ENCODE measurements at regions not wholly inside any gene's neighbourhood (a gene's known extent, or its start where the extent isn't known, plus 50 kb on each side); places are given as distances from the start of the nearest gene placed in this dataset.
"Not testable (repeated sequence)": the region's sequence is repeated elsewhere in the genome, so short reads cannot be mapped to it uniquely, and the experiment has no call there.

DNA sequence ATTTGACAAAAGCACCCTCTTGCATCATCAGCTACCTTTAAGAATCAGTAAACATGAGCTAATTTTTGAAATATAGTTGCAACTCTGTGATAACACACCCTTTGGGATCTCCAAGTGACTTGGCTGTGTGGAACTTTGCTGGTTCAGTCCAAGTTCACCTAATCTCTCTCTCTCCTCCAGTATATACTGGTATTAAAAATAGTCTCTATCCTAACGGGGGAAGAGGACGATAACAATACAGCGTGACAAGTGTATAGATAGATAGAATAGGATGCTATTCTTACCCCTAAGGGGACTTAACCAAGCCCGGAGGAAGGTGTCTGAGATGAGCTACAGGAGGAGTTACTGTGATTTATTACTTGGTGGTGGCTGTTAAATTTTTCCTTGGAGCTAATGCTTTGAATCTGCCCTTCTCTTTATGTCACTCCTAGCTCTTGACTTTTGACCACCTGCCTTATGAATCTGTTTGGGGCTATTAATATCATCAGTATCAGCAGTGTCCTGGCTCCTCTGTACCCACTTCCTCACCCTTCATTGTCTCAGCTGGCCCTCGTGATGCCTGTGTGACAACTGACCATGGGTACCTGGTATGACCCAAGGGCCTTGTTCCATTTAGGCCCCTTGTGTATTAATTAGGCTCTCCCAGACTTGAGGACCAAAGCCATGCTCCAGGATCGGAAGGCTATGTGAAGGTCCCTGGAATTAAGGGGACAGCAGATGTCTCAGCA, 223.9 kb downstream of the SREK1 start:
- TF ChIP-seq, protein P1, sequence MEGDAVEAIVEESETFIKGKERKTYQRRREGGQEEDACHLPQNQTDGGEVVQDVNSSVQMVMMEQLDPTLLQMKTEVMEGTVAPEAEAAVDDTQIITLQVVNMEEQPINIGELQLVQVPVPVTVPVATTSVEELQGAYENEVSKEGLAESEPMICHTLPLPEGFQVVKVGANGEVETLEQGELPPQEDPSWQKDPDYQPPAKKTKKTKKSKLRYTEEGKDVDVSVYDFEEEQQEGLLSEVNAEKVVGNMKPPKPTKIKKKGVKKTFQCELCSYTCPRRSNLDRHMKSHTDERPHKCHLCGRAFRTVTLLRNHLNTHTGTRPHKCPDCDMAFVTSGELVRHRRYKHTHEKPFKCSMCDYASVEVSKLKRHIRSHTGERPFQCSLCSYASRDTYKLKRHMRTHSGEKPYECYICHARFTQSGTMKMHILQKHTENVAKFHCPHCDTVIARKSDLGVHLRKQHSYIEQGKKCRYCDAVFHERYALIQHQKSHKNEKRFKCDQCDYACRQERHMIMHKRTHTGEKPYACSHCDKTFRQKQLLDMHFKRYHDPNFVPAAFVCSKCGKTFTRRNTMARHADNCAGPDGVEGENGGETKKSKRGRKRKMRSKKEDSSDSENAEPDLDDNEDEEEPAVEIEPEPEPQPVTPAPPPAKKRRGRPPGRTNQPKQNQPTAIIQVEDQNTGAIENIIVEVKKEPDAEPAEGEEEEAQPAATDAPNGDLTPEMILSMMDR (IDR thresholded peaks at IDR 0.05; ENCODE audit: insufficient read depth, missing control alignments) = no peak
- DNase-seq (ENCODE audit: insufficient read length, low spot score) (no peak), FAIRE-seq (no peak)

DNA sequence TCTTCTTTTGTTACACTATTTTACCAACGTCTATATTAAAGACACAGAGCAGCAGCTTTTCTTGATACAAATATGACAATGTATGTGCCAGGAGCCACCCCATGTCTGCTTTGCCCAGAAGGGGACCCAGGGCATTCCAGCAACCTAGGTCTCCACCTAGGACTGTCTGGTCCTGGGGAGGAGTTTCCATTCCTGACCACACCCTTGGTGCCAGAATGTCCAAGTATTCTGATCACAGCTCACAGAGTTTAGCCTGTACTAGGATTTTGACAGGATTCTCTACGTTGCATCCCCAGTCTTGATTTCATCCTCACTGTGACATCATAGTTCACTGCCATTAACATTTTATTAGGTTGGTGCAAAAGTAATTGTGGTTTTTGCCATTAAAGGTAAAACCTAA, 224.7 kb downstream of the SREK1 start:
- FAIRE-seq (no peak), DNase-seq (ENCODE audit: insufficient read length, low spot score) (no peak)
- TF ChIP-seq, protein P1 (IDR thresholded peaks at IDR 0.05; ENCODE audit: insufficient read depth, missing control alignments) = no peak

DNA sequence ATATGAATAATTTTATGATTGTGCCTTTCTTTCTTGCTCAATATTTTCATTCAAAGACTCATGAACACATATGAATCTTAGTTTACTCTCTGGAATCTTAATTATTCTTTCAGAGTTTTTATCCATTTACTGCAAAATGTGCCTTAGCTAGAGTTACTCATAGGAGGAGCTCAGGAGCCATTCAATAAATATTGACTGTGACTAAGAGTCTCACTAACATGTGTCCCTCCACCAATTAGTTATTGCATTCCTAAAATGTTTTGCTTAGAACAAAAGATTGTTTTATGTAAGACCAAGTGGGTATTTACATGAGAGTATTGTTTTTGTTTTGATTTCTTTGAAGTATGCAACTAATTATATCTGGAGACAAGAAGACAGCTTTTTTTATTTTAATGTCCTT, 218.4 kb upstream of the MAST4 start:
- DNase-seq (ENCODE audit: insufficient read length, low spot score) (no peak), FAIRE-seq (no peak)

DNA sequence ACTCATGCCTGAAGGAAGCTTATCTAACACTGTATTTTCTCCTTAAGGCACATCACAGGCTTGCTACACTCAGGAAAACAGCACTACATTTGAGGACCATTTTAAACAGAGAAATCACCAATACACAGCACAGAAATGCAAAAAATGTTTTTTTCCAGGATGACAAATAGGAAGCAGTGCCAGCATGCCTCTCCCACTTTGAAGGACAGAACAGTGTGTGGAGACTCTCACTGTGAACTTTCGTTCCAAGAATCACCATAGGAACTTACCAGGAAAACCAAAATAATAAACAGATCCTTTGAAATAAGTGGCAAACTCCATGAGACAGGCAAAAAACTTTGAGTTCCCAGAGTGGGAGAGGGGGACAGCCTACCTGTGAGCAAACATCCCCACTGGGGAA, 217.8 kb upstream of the MAST4 start:
- DNase-seq (ENCODE audit: insufficient read length, low spot score) (no peak), FAIRE-seq (no peak)
- TF ChIP-seq, protein P1 (IDR thresholded peaks at IDR 0.05; ENCODE audit: insufficient read depth, missing control alignments) = no peak

More for the DNA sequence above, 218.4 kb upstream of the MAST4 start:
- TF ChIP-seq, protein P1 (IDR thresholded peaks at IDR 0.05; ENCODE audit: insufficient read depth, missing control alignments) = no peak

DNA sequence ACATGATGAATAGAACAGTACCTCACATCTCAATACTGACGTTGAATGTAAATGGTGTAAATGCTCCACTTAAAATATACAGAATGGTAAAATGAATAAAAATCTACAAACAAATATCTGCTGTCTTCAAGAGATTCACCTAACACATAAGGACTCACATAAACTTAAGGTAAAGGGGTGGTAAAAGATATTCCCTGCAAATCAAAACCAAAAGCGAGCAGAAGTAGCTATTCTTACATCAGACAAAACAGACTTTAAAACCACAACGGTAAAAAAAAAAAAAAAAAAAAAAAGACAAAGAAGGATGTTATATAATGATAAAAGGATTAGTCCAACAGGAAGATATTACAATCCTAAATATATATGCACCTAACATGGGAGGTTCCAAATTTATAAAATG, 214.0 kb upstream of the MAST4 start:
- DNase-seq (ENCODE audit: insufficient read length, low spot score) = no peak
- TF ChIP-seq, protein P1 (IDR thresholded peaks at IDR 0.05; ENCODE audit: insufficient read depth, missing control alignments) = no peak
- FAIRE-seq = no peak

DNA sequence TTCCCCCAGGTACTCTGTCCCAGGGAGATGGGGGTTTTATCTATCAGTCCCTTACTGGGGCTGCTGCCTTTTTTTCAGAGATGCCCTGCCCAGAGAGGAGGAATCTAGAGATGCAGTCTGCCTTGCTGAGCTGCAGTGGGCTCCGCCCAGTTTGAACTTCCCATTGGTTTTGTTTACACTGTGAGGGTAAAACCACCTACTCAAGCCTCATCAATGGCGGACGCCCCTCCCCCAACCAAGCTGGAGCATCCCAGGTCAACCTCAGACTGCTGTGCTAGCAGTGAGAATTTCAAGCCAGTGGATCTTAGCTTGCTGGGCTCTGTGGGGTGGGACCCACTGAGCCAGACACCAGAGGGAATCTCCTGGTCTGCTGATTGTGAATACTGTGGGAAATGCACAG, 191.0 kb upstream of the MAST4 start:
- not testable (repeated sequence) for DNase-seq (ENCODE audit: insufficient read length, low spot score); FAIRE-seq

DNA sequence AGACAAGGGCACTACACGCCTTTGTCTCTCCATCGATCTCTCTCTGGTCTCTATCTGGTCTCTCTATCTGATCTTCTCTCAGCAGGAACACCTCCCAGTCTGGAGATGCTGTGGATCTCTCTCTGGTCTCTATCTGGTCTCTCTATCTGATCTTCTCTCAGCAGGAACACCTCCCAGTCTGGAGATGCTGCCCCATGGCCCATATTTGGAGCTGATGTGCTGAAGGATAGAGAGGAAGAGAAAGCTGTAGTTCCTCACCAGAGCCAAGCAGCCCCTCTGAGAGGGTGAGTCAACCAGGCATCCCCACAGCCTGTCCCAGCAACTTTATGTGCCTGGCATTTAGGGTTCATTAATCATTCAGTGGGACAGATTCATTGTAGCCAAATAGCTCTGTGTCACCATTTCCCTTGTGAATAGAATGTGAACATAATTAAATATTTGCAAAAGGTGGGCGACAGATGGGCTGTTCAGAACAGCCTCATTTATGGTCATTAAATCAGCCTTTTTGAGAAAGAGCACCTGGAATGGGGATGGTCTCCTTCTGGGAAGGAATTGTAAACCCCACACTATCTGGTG, 189.3 kb upstream of the MAST4 start:
- DNase-seq (ENCODE audit: insufficient read length, low spot score) (no peak), FAIRE-seq (no peak)
- TF ChIP-seq, protein P1 (IDR thresholded peaks at IDR 0.05; ENCODE audit: insufficient read depth, missing control alignments) = no peak

All from D721Med (cell line).